Caco-2 (cell line): ENCODE measurements at regions not wholly inside any gene's neighbourhood (a gene's known extent, or its start where the extent isn't known, plus 50 kb on each side); places are given as distances from the start of the nearest gene placed in this dataset.

ENCODE experiments used
- BruUV-seq: library from RNA; stranded (reverse); fragments of 400-500 nt; replicated peaks from 2 replicates; lab custom pipeline; 2021; lab: Mats Ljungman, UMichigan
- CTCF ChIA-PET: fragments of 300-600 bp; sonication (Branson Sonifier 250); formaldehyde crosslinking; loops from one replicate; lab custom pipeline; 2022; ENCODE audit warnings: antibody characterized with exemption; lab: Charles Lee
- POLR2A ChIA-PET: fragments of 300-600 bp; sonication (Branson Sonifier 250); formaldehyde crosslinking; loops from one replicate; lab custom pipeline; 2022; ENCODE audit warnings: antibody characterized with exemption; lab: Charles Lee
- DNase-seq, 2 experiments: peaks; one replicate each; pipeline versions ENCODE4 v3.0.0 to v3.0.0-alpha.2; 2020 to 2022
- H3K27me3 ChIP-seq: replicated peaks from 2 replicates; pipeline ENCODE4 v1.6.0; 2011; ENCODE audit warnings: low read length; ENCODE audit not compliant: control insufficient read depth, insufficient read depth
- H3K36me3 ChIP-seq: 2 replicates; pipeline ENCODE4 v1.5.1; 2011; ENCODE audit warnings: low read length; ENCODE audit not compliant: control insufficient read depth, insufficient read depth
- H3K4me1 ChIP-seq: fragments of 250-450 bp; sonication (Bioruptor Pico); 2 replicates; pipeline ENCODE4 v1.5.1; 2020; ENCODE audit warnings: mild to moderate bottlenecking
- H3K4me3 ChIP-seq: 2 replicates; pipeline ENCODE4 v1.5.1; 2011; ENCODE audit warnings: low read depth, mild to moderate bottlenecking, control low read depth, low read length
- H3K9me3 ChIP-seq: fragments of 250-450 bp; sonication (Bioruptor Pico); 2 replicates; pipeline ENCODE4 v1.5.1; 2020; ENCODE audit warnings: mild to moderate bottlenecking, moderate library complexity
- H3K27ac Mint-ChIP-seq: one replicate; pipeline ENCODE4 v1.8.0; 2022; ENCODE audit warnings: mixed read lengths; ENCODE audit not compliant: unreplicated experiment
- H3K27me3 Mint-ChIP-seq: one replicate; pipeline ENCODE4 v1.8.0; 2022; ENCODE audit warnings: mixed read lengths; ENCODE audit not compliant: insufficient read depth, unreplicated experiment
- H3K36me3 Mint-ChIP-seq: one replicate; pipeline ENCODE4 v1.8.0; 2022; ENCODE audit warnings: mild to moderate bottlenecking, mixed read lengths; ENCODE audit not compliant: insufficient read depth, unreplicated experiment
- H3K4me1 Mint-ChIP-seq: one replicate; pipeline ENCODE4 v1.8.0; 2022; ENCODE audit warnings: low read depth, mixed read lengths; ENCODE audit not compliant: unreplicated experiment
- H3K4me3 Mint-ChIP-seq: one replicate; pipeline ENCODE4 v1.8.0; 2022; ENCODE audit warnings: mild to moderate bottlenecking, moderate library complexity, mixed read lengths; ENCODE audit not compliant: unreplicated experiment
- H3K9me3 Mint-ChIP-seq: one replicate; pipeline ENCODE4 v1.8.0; 2022; ENCODE audit warnings: mixed read lengths; ENCODE audit not compliant: unreplicated experiment
- intact Hi-C: fragments of 100-400 bp; cut with micrococcal nuclease; formaldehyde crosslinking; loops from one replicate; pipeline ENCODE4 v1.10.0; 2022; ENCODE audit not compliant: unreplicated experiment
- TF ChIP-seq, protein P1 (sequence below), 2 experiments: fragments of 200-600 bp in 1 of 2; IDR thresholded peaks; 1 replicate in 1 of 2; 2 replicates in 1 of 2; pipeline versions ENCODE4 v1.5.1 to v1.8.0; 2011 to 2022; ENCODE audit warnings: antibody characterized with exemption in 1 of 2, control low read depth in 1 of 2, inconsistent platforms in 1 of 2, low read depth in 1 of 2, low read length in 1 of 2, mild to moderate bottlenecking in 1 of 2, moderate library complexity in 1 of 2; ENCODE audit not compliant: insufficient read depth in 1 of 2, severe bottlenecking in 1 of 2, unreplicated experiment in 1 of 2

- BruUV-seq, result no TSS peak
- CTCF ChIA-PET, result no interaction called here
- TF ChIP-seq, protein P1, sequence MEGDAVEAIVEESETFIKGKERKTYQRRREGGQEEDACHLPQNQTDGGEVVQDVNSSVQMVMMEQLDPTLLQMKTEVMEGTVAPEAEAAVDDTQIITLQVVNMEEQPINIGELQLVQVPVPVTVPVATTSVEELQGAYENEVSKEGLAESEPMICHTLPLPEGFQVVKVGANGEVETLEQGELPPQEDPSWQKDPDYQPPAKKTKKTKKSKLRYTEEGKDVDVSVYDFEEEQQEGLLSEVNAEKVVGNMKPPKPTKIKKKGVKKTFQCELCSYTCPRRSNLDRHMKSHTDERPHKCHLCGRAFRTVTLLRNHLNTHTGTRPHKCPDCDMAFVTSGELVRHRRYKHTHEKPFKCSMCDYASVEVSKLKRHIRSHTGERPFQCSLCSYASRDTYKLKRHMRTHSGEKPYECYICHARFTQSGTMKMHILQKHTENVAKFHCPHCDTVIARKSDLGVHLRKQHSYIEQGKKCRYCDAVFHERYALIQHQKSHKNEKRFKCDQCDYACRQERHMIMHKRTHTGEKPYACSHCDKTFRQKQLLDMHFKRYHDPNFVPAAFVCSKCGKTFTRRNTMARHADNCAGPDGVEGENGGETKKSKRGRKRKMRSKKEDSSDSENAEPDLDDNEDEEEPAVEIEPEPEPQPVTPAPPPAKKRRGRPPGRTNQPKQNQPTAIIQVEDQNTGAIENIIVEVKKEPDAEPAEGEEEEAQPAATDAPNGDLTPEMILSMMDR (IDR thresholded peaks at IDR 0.05; ENCODE audit: insufficient read depth in 1 of 2, low read depth in 1 of 2, low read length in 1 of 2, severe bottlenecking in 1 of 2, unreplicated experiment in 1 of 2), result no peak
- Mint-ChIP-seq H3K4me1 (no peaks in the 10 kb centered on the region), H3K27ac (no peak overlapping the region), H3K4me3 (no peak overlapping the region), H3K27me3 (no peaks in the 10 kb centered on the region), H3K9me3 (no peaks in the 10 kb centered on the region), H3K36me3 (no peaks in the 10 kb centered on the region)
- no peaks in the 10 kb centered on the region for H3K9me3 ChIP-seq
- intact Hi-C loops, result no loop called here
- no peak overlapping the region for H3K4me3 ChIP-seq
- H3K36me3 ChIP-seq, result no peaks in the 10 kb centered on the region
- H3K4me1 ChIP-seq, result 0 out of 2 replicates have a peak, but pooled peaks cover 6% of the 10 kb centered on the region
- POLR2A ChIA-PET, result no interaction called here
- no peaks in the 10 kb centered on the region for H3K27me3 ChIP-seq
- DNase-seq, result no peak
Measured at GRCh38 chr18:67612281-67612680, 95.8 kb upstream of the DSEL start.

GRCh38 chr18:67608615-67609273 is 92.2 kb upstream of the DSEL start:
- Histone ChIP-seq H3K9me3 (no peaks in the 10 kb centered on the region), H3K4me3 (no peak overlapping the region), H3K27me3 (no peaks in the 10 kb centered on the region), H3K36me3 (no peaks in the 10 kb centered on the region), H3K4me1 (no peaks in the 10 kb centered on the region)
- Mint-ChIP-seq H3K36me3 (no peaks in the 10 kb centered on the region), H3K4me1 (no peaks in the 10 kb centered on the region), H3K27me3 (no peaks in the 10 kb centered on the region), H3K27ac (no peak overlapping the region), H3K9me3 (no peaks in the 10 kb centered on the region), H3K4me3 (no peak overlapping the region)
- ChIA-PET POLR2A (no interaction called here), CTCF (no interaction called here)
- DNase-seq, result no peak
- TF ChIP-seq, protein P1 (IDR thresholded peaks at IDR 0.05; ENCODE audit: insufficient read depth in 1 of 2, low read depth in 1 of 2, low read length in 1 of 2, severe bottlenecking in 1 of 2, unreplicated experiment in 1 of 2), result no peak
- intact Hi-C loops, result no loop called here
- BruUV-seq, result no TSS peak

GRCh38 chr18:67608191-67608590 is 91.7 kb upstream of the DSEL start:
- DNase-seq, result no peak
- POLR2A ChIA-PET, result no interaction called here
- intact Hi-C loops, result no loop called here

More at GRCh38 chr18:67608191-67608590, 91.7 kb upstream of the DSEL start:
- no peaks in the 10 kb centered on the region for H3K9me3 Mint-ChIP-seq
- no peaks in the 10 kb centered on the region for H3K27me3 Mint-ChIP-seq
- Histone ChIP-seq H3K27me3 (no peaks in the 10 kb centered on the region), H3K36me3 (no peaks in the 10 kb centered on the region), H3K4me1 (no peaks in the 10 kb centered on the region), H3K4me3 (no peak overlapping the region), H3K9me3 (no peaks in the 10 kb centered on the region)
- BruUV-seq, result no TSS peak
- TF ChIP-seq, protein P1 (IDR thresholded peaks at IDR 0.05; ENCODE audit: insufficient read depth in 1 of 2, low read depth in 1 of 2, low read length in 1 of 2, severe bottlenecking in 1 of 2, unreplicated experiment in 1 of 2), result no peak
- H3K4me1 Mint-ChIP-seq, result no peaks in the 10 kb centered on the region
- H3K36me3 Mint-ChIP-seq, result no peaks in the 10 kb centered on the region
- CTCF ChIA-PET, result no interaction called here
- no peak overlapping the region for H3K4me3 Mint-ChIP-seq
- no peak overlapping the region for H3K27ac Mint-ChIP-seq
